Omental fat pad (tissue), 3 donors: ENCODE measurements at regions not wholly inside any gene's neighbourhood (a gene's known extent, or its start where the extent isn't known, plus 50 kb on each side); places are given as distances from the start of the nearest gene placed in this dataset.

ENCODE experiments used
- ATAC-seq: fragments of 150-250 bp; one replicate; pipeline ENCODE4 v1.9.1; 2016; ENCODE audit warnings: mild to moderate bottlenecking, moderate library complexity; ENCODE audit not compliant: low FRiP score
- DNase-seq: peaks from one replicate; pipeline ENCODE4 v3.0.0-alpha.2; 2019; ENCODE audit warnings: low spot score
- TF ChIP-seq, protein P1 (sequence below), 3 donors: fragments of 450-650 bp; IDR thresholded peaks; one replicate each; pipeline ENCODE4 v1.5.1; 2016 to 2017; ENCODE audit warnings: antibody characterized with exemption in 3 of 3, mild to moderate bottlenecking in 3 of 3, moderate library complexity in 2 of 3

- DNase-seq (no peak), ATAC-seq (no peak)
- TF ChIP-seq, protein P1, sequence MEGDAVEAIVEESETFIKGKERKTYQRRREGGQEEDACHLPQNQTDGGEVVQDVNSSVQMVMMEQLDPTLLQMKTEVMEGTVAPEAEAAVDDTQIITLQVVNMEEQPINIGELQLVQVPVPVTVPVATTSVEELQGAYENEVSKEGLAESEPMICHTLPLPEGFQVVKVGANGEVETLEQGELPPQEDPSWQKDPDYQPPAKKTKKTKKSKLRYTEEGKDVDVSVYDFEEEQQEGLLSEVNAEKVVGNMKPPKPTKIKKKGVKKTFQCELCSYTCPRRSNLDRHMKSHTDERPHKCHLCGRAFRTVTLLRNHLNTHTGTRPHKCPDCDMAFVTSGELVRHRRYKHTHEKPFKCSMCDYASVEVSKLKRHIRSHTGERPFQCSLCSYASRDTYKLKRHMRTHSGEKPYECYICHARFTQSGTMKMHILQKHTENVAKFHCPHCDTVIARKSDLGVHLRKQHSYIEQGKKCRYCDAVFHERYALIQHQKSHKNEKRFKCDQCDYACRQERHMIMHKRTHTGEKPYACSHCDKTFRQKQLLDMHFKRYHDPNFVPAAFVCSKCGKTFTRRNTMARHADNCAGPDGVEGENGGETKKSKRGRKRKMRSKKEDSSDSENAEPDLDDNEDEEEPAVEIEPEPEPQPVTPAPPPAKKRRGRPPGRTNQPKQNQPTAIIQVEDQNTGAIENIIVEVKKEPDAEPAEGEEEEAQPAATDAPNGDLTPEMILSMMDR (IDR thresholded peaks at IDR 0.05) = no peak
Measured at GRCh38 chr2:57876313-57876712, 170.3 kb upstream of the VRK2 start.

DNA sequence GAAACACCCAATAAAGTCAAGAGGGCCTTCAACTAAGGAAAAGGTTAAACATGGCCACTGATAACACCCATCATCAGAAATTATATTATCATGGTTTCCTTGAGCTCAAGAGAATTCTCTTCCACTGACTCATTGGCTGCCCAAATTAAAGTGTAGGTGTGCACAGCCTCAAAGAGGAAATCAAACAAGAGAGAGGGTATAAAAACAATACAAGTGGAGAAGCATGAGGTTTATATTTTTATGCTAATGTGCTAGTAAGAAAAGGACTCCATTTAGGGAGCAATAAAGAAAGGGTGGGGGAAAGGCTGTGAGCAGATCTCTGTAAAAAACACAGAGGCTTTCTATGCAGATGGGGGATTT is 168.8 kb upstream of the VRK2 start:
- TF ChIP-seq, protein P1 (IDR thresholded peaks at IDR 0.05) = no peak
- no peak for ATAC-seq
- DNase-seq = no peak

DNA sequence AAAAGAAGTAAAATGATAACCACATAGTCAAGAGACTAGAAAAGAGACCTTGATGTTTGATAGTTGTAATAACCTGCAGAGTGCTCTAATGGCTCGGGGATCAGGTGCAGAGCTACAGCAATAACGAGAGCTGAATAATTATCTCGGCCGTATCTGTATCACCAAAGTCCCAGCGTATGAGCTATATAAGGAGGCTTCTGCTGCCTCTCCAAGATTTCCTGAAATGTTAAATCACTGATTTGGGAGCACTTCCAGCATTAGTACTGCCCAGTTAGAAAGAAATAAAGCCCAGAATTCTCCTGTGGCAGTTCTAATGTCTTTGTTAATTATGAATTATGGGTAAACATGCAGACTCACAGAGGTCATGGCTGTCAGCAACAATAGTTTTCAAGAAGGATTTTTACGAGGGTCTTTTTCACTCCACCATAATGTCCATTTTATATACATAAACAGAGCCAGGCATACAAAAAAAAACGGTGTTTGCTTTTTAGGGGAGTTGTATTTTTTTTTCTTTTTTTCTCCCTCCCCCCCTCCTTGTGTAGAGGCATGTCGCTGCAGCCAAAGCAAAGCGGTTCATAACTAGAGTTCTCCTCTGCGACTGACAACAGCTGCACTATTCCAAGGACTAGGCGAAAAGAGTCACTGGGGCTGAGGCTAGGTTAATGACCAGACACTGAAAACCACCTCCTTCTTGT is 168.3 kb upstream of the VRK2 start:
- DNase-seq (no peak), ATAC-seq (no peak)
- TF ChIP-seq, protein P1 (IDR thresholded peaks at IDR 0.05) = no peak

DNA sequence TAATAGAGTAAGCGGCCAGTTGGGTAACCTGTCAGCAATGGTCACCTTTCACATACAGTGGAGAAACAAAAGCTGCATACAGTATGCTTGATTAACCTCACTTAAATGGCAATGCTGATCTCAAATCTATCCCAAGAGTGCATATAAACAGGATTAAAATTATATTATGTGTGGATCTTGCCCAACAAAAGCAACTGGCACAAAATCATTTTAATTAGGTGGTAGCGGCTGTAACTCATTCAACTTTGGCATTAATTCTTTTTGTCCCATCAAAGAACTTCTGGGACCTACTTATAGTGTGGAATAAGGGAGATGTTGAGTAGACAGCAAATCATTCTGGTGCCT is 167.8 kb upstream of the VRK2 start:
- no peak for ATAC-seq
- DNase-seq = no peak
- TF ChIP-seq, protein P1 (IDR thresholded peaks at IDR 0.05) = no peak

DNA sequence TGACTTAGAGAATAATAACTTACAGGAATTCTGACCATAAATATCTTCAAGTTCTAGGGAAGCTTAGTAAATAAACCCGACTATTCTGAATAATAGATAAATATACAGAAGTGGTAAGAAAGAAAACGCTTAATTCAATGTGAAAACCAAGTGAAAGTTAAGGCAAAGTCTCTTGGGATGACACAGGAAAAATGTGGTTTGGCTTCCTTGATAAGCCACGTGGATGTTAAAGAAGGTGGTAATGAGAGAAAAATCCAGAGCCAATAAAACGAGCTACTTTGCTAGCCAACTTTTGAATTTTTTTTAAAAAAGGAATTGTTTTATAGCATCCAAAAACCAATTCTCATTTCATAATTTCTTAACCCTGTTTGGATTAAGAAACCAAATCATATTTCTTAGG is 166.2 kb upstream of the VRK2 start:
- DNase-seq (no peak), ATAC-seq (no peak)
- TF ChIP-seq, protein P1 (IDR thresholded peaks at IDR 0.05) = no peak

DNA sequence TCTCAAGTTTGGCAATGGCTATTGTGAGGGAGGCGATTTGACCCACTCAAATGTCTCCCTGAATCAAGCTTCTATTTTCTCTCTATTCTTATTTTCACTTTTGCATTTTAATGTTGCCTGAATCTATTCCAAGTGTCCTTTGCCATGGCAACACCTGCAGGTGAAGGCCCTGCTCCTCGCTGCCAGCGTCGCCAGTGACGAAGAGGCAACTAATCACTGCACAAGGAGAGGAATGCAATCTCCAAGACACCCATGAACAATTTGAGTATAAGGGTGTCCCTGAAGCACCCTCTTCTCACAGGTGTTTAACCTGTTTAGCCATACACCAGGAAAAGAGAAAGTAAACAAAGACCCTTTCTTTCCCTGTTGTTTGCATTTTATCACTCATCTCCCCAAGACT is 165.6 kb upstream of the VRK2 start:
- TF ChIP-seq, protein P1 (IDR thresholded peaks at IDR 0.05) = no peak
- no peak for DNase-seq
- no peak for ATAC-seq

- ATAC-seq (no peak), DNase-seq (no peak)
- TF ChIP-seq, protein P1 (IDR thresholded peaks at IDR 0.05) = no peak
Measured at GRCh38 chr2:57881998-57882888, 164.4 kb upstream of the VRK2 start.
